ENCODE measurements at regions not wholly inside any gene's neighbourhood (a gene's known extent, or its start where the extent isn't known, plus 50 kb on each side); places are given as distances from the start of the nearest gene placed in this dataset.

DNA sequence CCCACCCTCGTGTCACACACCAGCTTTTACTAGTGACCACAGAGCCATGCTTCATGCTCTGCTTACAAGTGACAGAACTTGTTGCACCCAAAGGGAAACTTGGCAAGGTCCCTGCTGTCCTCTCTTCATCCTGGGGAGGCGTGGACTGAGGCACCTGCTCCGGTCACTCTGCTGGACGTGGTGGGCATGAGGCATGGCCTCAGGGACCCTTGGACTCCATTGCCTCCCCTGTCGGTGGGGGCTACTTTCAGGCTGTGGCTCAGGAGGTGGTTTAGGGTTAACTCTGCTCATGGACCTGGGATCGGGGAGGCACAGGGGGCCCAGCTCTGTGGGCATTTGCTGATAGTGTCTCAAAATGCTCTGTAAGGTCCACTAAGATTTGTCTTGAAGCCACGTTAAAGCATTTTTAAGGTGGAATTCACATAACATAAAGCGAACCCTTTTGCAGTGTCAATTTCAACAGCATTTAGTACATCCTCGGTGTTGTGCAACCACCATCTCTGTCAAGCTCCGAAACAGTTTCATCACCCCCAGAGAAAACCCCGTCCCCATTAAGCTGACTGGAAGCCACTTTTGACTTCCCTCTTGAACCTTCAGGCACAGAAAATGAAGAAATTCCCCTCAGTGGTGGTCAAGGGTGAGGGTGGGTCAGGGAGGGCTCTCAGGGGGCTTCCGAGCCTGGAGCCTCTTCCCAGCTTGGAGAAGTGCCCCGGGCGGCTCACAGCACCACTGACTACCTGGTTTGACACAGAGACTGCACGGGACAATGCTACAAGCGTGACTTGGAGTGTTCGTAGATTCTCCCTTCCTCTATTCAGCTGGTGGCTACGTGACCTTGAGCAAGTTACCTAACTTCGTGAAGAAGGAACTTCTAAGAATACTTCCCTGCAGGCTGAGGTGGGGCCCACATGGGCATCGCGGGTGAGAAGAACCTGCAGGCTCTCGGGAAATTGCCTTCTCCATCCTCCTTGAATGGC, 100.0 kb upstream of the HDAC4 start:
- DNase-seq = no peak

DNA sequence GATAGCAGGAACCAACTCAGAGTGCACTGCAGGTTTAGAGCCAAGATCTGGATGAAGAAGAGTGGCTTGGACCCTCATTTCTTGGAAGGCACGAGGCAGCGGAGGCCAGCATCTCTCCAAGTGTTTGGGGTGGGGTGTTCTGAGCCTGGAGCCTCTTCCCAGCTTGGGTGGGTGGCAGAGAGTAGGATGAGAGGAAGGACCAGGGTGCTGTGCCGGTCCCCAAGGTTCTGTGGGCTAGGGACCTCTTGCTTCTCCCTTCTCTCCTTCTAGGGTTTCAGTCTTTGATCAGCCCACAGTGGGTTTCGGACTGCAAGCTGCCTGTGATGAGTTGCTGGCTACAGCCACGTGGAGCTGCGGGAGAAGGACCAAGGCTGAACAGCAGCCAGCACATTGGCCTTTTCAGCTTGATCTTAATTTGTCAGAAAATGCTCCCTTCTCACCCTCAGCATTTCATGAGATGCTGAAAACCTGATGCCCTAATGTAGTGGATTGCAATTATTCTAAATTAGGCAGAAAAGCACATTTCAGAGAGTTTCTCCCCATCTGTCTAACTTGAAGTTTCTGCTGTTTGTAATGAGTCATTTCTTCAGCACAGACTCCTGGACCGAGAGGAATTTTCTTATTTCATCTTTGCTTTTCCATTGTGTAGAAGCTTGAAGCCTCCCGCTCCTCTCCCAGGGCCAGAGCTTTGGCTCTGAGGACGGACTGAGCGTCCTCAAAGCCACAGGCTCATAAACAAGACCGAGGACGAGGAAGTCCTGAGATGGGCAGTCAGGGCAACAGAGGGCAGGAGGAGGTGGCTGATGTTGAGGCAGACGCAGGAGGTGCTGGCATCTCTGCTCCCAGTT, 99.1 kb upstream of the HDAC4 start:
- DNase-seq = no peak

DNA sequence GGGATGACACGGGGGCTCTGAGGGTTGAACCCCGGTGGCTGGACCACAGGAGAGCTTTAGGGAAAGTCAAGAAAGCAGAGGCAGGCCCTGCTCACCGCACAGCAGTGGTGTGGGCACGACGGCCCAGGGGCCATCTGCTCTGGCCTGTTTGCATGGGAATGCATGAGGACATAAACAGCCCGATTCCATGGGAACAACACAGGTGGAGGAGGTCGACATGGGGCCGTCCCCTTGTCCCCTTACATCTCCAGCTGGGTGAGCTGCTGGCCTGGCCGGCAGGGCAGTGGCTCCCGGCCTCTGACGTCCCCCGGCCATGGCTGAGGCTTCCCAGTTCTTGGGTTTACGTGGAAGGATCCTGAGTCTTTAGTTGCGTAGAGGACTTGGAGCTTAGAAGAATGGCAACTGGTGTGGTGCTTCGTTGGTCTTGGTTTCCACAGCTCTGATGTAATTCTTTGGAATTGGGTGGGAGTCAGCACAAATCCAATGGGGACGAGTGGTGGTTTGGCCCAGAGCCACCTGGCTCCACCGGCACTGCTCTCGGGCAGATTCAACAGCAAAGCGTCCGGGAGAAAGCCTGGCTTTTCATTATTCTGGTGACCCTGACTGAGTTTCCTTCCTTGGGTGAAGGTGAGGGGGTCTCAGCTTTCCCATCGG, 98.3 kb upstream of the HDAC4 start:
- no peak for DNase-seq

DNA sequence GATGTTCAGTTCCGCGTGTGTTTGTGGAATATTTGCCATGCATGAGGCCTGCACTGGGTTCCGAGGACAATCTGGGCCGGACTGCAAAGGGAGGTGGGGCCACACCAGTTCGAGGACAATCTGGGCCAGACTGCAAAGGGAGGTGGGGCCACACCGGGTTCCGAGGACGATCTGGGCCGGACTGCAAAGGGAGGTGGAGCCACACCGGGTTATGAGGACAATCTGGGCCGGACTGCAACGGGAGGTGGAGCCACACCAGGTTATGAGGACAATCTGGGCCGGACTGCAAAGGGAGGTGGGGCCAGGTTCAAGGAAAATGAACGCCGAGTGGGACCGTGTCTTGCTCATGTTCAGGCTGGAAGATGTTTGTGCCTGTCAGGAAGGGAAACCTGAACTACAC, 97.8 kb upstream of the HDAC4 start:
- no peak for DNase-seq

DNA sequence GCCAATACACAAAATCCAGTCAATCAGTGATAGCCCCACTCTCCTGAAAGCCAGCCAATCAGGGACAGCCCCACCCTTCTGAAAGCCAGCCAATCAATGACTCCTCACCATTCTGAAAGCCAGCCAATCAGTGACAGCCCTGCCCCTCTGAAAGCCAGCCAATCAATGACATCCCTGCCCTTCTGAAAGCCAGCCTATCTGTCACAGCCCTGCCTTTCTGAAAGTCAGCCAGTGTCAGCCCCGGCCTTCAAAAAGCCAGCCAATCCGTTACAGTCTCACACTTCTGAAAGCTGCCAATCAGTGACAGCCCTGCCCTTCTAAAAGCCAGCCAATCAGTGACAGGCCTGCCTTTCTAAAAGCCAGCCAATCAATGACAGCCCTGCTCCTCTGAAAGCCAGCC, 95.9 kb upstream of the HDAC4 start:
- no peak for DNase-seq

DNA sequence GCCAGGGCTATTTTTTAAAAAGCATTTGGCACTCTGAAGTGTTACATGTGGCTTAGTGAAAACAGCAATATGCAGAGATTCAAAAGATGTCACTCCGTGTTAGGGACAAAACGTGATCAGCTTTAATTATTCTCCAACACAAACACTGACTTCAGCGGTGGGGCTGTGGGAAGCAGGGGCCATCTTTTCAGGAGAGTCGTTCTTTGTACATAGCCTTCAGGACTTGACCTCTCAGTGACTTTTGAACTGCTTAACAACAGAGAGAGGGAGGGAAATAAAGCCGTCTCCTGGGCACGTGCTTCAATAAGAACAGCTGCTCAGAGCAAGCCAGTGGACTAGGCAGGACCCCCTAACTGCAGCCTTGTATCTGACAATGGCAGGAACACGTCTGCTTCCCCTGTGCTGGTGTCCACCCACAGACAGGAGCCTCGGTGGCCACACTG, 95.0 kb upstream of the HDAC4 start:
- DNase-seq = no peak

DNA sequence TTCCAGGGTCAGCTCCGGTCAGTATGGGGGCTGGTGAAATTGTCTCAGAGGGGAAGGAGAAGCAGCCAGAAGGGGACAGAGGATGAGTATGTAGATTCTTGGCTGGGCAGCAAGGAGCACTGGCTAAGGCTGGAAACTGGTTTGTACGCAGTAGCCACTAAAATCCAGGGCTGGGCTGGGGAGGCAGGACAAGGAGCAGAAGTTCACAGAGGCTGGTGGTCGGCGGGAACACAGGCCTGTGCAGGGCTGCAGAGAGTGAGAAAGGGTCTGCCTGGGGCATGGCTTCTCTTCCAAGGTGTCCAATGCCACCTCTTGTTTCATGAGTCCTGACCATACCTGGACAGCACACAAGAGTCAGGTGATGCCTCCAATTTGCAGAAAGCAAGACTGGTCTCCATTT, 94.4 kb upstream of the HDAC4 start:
- no peak for DNase-seq

DNA sequence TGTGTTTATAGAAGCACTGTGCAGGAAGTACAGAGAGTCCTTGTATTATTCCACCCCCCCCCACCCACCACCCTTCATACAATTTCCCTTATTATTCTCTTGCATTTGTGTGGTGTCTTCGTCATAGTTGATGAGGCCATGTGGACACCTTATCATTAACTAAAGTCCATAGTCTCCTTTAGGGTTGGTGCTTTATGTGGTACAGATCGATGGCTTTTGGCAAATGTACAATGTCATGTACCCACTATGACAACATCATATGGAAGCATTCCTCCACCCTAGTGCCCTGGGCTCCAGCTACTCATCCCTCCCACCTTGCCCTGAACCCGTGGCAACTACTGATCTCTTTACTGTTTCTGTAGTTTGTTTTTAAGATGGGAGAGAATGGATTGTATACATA, 93.8 kb upstream of the HDAC4 start:
- no peak for DNase-seq

DNA sequence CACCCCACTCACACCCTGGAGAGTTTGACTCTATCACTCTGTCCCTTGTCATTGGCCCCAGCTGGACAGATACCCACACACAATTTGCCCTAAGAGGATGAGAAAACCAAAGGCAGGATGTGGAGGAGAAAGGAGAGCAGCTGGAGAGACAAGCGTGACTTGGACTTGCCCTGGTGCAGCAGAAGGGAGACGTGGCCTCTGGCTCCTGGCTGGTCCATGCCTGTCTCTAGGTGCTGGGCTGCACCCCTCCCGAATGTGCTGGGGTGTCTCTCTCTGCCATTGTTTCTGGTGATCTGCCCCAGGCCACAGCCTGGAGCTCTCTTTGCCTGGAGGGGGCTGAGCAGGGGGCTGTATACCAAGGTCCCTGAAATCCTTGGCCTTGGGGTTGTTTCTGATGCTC, 88.7 kb upstream of the HDAC4 start:
- peak in 1 of 2 experiments; percentile 44 for DNase-seq

DNA sequence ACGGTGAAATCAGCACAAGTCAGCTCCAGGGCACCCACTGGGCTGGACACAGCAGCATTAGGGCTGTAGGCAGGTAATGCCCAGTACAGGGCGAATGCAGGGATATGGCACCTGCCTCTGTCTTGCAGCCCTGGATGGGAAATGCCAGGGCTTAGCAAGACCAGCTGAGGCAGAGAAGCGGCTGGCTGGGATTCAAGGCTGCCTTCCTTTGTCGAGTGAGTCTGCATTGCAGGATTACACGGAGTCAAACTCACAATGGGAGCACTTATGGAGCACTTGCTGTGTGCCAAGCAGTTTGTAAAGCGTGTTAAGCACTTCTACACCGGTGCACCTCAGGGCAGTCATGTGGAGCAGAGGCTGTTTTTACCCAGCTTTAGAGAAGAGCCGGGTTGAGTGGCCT, 87.3 kb upstream of the HDAC4 start:
- no peak for DNase-seq

DNA sequence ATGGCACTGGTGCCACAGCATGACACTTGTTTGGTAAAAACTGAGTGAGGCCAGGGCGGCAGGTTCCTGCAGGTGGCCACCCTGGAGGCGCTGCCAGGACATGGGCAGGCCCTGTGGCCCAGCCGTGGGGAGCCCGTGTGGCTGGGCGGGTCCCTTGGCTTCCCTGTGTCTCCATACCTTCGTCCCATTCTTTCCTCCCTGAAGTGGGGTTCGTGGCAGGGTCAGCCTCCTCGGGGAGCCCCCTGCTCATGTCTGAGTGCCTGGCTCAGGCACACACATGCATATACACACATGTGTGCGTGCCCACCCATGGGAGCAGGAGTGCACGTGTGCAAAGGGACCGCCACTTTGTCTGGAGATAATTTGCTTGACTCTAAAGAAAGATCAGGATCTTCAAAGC, 86.5 kb upstream of the HDAC4 start:
- no peak for DNase-seq

DNA sequence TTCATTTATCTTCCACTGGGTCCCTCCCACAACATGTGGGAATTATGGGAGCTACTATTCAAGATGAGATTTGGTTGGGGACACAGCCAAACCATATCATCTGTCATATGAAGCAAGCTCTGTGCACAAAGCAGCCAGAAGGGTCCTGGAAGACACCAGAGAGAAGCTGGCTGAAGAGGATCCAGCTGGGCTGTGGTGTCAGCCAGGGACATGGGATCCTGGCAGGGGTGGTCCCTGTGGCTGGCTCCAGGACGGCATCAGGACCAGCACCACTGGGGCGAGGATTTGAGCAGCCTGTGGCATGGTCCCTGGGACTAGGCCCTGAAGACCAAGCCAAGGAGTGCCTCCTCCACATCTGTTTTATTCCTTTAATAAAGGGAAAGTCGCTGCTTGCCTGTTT, 84.8 kb upstream of the HDAC4 start:
- no peak for DNase-seq

DNA sequence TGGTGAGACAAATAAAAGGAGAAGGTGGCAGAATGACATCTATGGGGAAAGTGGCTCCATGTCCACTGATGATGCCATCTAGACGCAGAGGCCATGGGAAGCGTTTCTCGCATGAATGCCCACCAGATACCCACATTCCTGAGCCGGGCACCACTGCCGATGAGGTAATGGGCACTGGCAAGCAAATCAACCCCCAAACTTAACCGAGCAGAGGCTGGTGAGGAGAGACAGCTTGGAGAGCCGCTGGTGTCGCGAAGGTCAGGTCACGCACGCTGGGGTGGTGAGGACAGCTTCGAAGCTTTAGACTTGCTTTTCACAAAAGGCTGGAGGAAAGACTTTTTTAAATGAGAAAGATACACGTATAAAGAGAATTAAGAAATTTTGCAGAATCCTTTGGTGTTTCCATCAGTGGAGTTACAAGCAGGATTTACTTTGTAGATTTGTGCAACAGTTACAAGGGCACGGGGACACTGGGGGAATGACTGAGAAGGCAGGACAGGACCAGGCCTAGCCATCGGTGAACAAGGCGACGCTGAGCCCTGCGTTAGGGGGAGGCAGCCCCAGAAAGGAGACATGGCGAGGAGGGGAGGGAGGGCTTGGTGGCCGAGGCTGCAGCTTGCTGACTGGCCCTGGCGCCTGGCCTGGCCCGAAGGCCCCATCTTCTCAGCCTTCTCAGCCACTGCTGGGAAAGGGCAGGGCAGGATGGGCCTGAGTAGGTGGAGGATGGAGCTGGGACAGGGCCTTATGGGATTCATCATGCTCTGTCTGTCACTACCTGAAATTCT, 83.9 kb upstream of the HDAC4 start:
- DNase-seq = no peak

DNA sequence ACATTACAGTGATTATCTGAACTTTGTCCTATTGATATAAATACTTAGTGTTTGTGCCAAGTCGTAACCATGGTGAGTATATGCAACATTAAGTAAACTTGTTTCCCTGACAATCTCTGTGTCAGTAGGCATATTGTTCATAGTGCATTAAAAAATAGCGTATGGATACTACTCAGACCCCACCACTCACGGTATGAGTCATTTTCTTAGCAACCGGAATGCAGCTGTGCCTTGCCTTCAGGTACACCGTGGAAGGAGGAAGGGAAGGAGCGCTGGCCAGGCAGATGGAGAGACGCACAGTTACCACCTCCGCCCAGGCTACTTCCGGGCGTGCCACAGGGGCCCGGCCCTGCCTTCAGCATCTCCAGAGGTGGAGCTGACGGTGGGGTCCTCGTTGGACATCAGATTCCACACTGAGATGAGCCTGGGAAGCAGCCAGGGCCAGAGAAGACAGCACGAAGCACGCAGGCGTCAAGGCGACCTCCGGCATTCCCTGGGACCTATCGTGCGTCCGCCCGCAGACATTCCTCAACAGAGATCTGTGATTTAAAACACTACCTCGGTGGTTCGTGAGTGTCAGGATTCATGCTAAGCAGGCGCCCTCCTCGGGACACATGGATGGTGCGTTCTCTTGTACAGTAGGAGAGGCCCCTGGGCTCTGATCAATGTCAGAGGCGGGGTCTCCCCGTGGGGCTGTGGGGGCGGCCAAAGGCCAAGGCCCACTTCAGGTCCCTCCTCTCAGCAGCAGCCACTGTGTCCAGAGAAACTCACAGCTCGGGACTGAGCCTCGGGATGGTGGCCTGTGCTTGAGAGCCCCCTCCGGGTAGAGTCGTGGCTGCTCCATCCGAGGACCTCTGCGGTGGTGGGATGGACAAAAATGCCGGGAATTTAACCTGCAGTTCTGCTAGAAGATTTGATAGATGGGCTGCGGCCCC, 82.2 kb upstream of the HDAC4 start:
- no peak for DNase-seq

DNA sequence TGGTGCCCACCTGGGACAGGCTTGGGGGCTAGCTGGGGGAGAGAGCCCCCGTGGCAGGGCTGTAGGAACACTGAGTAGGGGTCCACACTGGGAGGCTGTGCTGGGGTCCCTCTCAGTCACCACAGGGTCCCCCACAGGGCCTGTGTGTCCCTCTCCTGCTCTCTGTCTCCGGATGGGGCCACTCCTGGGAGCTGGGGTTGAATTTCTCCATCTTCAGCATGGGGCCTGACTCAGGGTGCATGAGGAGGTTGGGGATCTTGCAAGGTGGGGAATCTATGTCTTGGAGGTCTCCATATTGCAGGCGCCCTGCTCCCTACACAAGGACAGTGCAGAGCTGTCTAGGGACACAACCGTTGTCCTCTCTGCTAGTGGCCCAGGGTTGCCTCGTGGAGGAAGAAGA, 78.7 kb upstream of the HDAC4 start:
- DNase-seq = no peak

DNA sequence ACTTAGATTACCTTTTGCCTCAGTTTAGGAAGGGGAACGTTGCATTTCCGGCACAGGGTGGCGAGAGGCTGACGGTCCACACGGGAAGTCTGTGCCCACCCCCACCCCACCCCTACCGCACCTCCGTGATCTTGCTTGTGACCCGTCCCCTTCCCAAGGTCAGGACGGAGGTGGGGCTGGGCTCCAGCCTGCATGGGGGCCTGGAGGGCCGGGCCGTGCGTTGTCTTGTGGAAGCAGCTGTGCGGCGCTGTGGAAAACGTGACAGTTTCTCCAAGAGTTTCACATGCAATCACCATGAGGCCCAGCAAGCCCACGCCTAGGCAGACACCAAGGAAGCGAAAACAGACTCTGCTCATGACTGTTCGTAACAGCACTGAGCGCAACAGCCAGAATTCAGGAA, 76.8 kb upstream of the HDAC4 start:
- DNase-seq = no peak

DNA sequence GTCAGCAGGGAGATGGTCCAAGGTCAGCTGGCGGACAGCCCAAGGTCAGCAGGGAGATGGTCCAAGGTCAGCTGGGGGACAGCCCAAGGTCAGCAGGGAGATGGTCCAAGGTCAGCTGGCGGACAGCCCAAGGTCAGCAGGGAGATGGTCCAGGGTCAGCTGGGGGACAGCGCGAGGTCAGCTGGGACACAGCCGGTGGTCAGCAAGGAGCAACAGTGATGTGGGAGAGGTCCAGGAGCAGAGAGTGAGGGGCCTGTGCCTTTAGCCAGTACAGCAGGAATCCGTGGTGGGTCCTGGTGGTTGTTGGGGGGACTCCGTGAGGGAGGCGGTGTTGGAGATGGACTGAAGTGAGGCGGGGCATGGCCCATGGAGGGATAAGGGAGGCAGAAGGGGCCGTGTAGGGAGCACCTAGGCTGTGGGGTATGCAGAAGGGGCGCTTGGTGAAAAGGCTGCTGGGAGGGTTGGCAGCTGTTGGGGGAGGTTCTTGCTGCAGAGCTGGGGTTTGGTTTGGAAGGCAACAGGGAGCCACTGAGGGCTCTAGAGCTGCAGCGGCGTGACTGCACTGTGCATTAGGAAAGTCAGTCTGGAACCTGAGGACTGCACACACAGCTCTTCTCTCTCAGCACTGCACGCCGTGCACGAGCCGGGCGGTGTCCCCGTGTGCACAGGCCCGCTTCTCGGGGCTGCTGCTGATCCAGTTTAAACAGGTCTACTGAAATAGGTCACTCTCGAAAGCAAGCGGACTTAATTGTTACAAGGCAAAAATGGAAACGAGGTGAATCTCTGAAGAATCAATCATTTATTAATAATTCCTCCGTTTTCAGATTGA, 76.2 kb upstream of the HDAC4 start:
- DNase-seq = no peak

DNA sequence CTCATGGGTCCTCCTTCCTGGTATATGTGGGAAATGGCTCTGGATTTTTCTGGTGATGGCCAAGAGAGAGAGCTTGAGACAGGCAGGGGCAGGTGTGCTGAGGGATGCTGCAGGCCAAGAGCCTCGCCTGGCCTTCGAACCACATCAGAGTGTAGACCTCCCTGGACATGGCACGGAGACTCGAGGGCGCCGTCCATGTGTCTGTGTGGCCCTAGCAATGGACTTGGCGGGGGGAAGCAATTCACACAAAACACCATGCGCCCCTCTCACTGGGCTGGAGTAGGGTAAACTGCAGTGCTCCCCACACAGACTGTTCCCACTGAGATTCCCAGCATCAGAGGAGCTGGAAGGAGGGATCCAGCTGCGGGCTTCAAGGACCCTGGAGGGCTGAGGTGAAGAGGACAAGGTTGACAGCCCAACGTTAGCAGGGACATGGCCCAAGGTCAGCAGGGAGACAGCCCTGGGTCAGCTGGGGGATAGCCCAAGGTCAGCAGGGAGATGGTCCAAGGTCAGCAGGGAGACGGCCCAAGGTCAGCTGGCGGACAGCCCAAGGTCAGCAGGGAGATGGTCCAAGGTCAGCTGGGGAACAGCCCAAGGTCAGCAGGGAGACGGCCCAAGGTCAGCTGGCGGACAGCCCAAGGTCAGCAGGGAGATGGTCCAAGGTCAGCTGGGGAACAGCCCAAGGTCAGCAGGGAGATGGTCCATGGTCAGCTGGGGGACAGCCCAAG, 75.4 kb upstream of the HDAC4 start:
- no peak for DNase-seq

DNA sequence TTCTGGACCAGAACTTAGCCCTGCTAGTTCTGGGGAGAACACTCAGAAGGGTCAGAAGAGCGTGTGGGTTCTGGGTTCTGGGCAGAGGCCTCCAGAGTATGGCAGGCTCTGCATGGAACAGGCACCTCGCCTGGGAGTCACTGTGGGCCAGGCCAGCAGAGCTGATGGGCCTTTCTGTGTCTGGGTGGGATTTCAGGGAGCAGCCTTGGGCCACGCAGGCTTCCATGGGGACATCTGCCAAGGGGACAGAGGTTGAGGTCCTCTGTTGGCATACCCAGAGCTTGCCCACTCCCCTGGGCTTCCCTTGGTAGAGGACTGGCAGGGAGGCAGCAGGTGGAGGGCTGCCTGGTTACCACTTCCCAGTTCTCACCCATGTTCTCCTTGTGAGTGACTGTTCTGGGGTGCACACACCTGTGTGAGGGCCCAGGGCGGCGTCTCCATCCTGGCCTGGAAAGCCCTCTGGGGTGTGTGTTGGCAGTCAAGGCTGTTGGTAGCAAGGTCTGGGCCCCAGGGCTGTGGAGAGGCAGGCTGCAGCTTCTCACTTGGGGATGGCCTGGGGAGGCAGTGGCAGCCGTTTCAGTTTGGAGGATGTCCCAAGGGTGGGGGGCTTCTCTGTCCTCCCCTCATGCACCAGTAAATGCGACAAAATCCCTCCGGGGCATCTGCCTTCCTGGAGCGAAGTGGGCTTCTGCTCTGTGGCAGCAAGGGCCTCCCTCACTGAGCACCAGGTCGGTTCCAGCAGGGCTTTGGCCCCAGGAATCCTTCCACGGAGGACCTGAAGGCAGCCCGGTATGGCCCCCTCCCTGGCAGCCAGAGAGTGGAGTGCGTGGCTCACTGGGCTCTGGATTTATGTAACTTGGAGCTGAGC, 74.6 kb upstream of the HDAC4 start:
- no peak for DNase-seq

Data from NCI-H524 (cell line).